HG03520 (cell line): ENCODE measurements at regions not wholly inside any gene's neighbourhood (a gene's known extent, or its start where the extent isn't known, plus 50 kb on each side); places are given as distances from the start of the nearest gene placed in this dataset.

ENCODE experiments used
- ATAC-seq: cut with Tn5 transposase; IDR thresholded peaks from one replicate; pipeline ENCODE4 v1.9.1; 2021; ENCODE audit warnings: mild to moderate bottlenecking, moderate library complexity; ENCODE audit not compliant: unreplicated experiment

DNA sequence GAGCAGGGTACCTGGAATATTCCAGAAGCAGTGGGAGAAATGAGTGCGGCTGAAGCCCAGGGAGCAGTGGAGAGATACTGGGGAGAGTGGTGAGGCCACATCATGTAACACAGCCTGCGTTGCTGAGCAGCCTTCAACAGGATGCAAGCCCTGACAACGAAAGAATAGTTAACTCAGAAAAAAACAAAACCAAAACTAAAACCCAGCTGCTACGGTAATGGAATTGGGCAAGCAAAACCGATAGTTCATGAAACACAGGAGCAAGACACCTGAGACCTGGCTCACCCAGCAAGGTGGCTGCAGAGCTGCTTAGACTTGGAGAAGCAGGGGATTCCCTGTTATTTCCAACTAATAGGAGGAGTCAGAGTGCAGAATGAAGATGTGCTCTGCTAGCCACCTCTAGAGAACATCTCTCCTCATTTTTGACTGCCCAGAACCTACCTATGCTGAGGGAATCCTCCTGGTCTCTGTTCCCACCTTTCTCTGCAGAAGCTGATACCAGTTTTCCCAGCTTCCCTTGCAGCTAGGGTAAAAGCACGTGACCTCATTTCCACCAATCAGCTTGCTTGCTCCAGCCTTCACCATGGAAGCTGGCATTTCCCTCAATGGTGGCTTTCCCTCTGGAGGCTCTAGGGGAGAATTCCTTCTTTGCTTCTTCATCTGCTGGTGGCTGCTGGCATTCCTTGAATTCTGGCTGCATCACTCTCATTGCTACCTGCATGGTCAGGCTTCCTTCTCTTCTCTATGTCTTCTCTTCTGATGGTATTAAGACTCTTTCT, 59.4 kb upstream of the XYLT1 start:
- peak; percentile 84 for ATAC-seq

DNA sequence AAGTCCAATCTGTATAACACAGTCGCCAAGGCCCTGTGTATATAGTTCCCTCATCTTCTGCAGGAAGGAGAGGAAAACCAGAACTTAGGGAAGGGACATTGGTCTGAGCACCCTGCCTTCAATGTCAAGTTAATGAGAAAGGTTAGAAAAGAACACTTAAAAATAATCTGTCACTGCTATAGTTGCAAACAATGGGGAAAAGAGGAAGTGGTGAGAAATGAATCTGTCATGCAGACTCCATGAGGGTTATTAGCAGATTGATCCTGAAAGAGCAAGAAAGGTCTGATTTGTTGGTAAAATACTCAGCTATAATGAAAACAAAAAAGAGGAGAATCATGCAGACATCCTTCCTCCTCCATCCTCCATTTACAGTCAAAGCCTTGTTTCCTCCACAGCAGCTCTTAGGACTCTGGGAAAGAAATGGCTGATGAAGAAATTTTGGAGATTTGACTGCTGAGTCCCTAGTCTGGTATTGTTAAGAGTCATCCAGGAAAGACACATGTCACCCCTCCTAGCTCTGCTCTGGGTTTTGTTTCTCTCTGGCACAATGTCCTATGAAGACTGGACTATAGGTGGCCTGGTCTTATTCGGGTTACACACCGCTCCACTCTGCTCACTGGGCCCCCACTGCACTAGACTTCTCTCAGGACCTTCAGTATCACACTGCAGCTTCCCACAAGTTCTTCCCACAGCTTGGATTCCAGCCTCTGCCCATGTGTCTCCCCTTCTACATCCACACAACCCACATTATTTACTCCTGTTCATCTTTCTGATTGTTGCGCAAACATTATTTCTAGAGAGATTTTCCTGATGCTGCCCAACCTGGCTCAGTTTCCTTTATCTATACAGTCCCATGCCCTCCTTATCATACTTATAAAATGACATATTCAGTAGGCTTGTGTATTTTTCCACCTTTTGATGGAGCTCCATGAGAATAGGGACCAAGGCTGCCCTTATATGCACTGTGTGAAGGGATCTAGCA, 56.5 kb upstream of the XYLT1 start:
- ATAC-seq: no peak

DNA sequence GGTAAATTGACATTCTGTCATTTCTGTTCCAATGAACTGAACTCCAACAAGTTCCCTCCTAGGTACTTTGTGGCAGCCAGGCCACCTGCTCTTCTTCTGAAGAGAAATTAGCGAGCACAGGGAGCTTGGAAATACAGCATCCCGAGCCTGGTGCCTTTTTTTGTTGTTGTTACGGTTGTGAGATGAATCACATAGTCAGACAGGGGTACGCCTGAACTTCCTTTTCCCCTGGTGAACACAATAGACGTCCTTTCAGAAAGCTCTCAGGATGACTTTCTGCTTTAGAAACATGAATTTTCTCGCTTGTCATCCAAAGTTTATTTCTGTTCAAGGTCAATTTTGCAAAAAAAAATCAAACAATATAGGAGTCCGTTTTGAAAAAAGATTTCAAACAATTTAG, 53.9 kb upstream of the XYLT1 start:
- no peak for ATAC-seq

DNA sequence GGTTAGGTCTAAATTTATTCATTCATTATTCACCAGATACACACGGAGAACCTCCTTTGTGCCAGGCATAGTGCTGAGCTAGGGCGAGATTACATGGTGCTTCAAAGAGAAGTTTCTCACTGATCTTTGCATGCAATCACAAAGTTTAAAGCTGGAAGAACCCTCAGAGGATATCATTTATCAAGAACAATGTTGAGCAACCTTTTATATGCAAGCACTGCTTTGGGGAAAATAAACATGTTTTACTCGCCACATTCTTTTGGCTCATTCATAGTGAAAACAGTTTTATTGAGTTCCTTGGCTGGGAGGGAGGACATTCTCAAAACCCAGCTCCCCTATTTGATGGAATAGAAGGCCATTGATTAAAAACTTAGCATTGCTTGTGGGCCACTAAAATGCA, 49.8 kb upstream of the XYLT1 start:
- no peak for ATAC-seq
